Gastroesophageal sphincter (tissue), 3 donors: ENCODE measurements at regions not wholly inside any gene's neighbourhood (a gene's known extent, or its start where the extent isn't known, plus 50 kb on each side); places are given as distances from the start of the nearest gene placed in this dataset.

Source experiments
- CTCF ChIP-seq, 4 experiments: fragments of 200-600 bp in 2 of 4; fragments of 450-650 bp in 2 of 4; sonication (generic) in 1 of 4; IDR thresholded peaks; one replicate each; pipeline ENCODE4 v1.5.1; 2017 to 2019; ENCODE audit warnings: antibody characterized with exemption in 4 of 4, mild to moderate bottlenecking in 2 of 4, moderate library complexity in 2 of 4
- POLR2A ChIP-seq, 2 donors: fragments of 450-650 bp; IDR thresholded peaks; one replicate each; pipeline ENCODE4 v1.6.1; 2017; ENCODE audit warnings: antibody characterized with exemption in 2 of 2, mild to moderate bottlenecking in 2 of 2, moderate library complexity in 1 of 2
- POLR2AphosphoS5 ChIP-seq: sonication (generic); formaldehyde crosslinking; IDR thresholded peaks from one replicate; pipeline ENCODE4 v1.6.1; 2017; ENCODE audit warnings: antibody characterized with exemption

GRCh38 chr14:65346474-65346873 lies 66.1 kb upstream of the FUT8 start:
- TF ChIP-seq CTCF (IDR thresholded peaks at IDR 0.05) (no peak), POLR2A (IDR thresholded peaks at IDR 0.05) (no peak), POLR2AphosphoS5 (no peak)
